Endothelial cell (in vitro differentiated cells): ENCODE measurements at regions not wholly inside any gene's neighbourhood (a gene's known extent, or its start where the extent isn't known, plus 50 kb on each side); places are given as distances from the start of the nearest gene placed in this dataset.

Experiments
- DNase-seq: peaks from one replicate; pipeline ENCODE4 v3.0.0; 2021; ENCODE audit warnings: low spot score
- H3K27ac Mint-ChIP-seq: one replicate; pipeline ENCODE4 v1.8.0; 2021; ENCODE audit warnings: mixed read lengths, inconsistent platforms; ENCODE audit not compliant: unreplicated experiment
- H3K27me3 Mint-ChIP-seq: one replicate; pipeline ENCODE4 v1.8.0; 2021; ENCODE audit warnings: mild to moderate bottlenecking, moderate library complexity, mixed read lengths, inconsistent platforms; ENCODE audit not compliant: unreplicated experiment
- H3K36me3 Mint-ChIP-seq: one replicate; pipeline ENCODE4 v1.8.0; 2021; ENCODE audit warnings: mild to moderate bottlenecking, low read depth, mixed read lengths, inconsistent platforms; ENCODE audit not compliant: unreplicated experiment
- H3K4me1 Mint-ChIP-seq: one replicate; pipeline ENCODE4 v1.8.0; 2021; ENCODE audit warnings: mild to moderate bottlenecking, mixed read lengths, inconsistent platforms; ENCODE audit not compliant: unreplicated experiment
- H3K4me3 Mint-ChIP-seq: one replicate; pipeline ENCODE4 v1.8.0; 2021; ENCODE audit warnings: mild to moderate bottlenecking, mixed read lengths, inconsistent platforms; ENCODE audit not compliant: unreplicated experiment
- H3K9me3 Mint-ChIP-seq: one replicate; pipeline ENCODE4 v1.8.0; 2021; ENCODE audit warnings: mixed read lengths, inconsistent platforms; ENCODE audit not compliant: unreplicated experiment
- CTCF ChIP-seq: fragments of 200-600 bp; sonication (generic); IDR thresholded peaks from one replicate; pipeline ENCODE4 v1.5.0; 2021; ENCODE audit warnings: antibody characterized with exemption; ENCODE audit not compliant: unreplicated experiment

GRCh38 chr5:27969157-27969556 lies 930.8 kb upstream of the CDH9 start:
- no peak for TF ChIP-seq CTCF
- Mint-ChIP-seq H3K27me3 (no peaks in the 10 kb centered on the region), H3K9me3 (no peaks in the 10 kb centered on the region), H3K4me3 (no peak overlapping the region), H3K27ac (no peak overlapping the region), H3K36me3 (peaks cover 5% of the 10 kb centered on the region), H3K4me1 (no peaks in the 10 kb centered on the region)
- no peak for DNase-seq

- Mint-ChIP-seq H3K4me1 (no peaks in the 10 kb centered on the region), H3K27ac (no peak overlapping the region), H3K4me3 (no peak overlapping the region), H3K36me3 (peaks cover 5% of the 10 kb centered on the region), H3K9me3 (no peaks in the 10 kb centered on the region), H3K27me3 (no peaks in the 10 kb centered on the region)
- TF ChIP-seq CTCF = no peak
- DNase-seq = no peak
Measured at GRCh38 chr5:27963050-27963783, 924.8 kb upstream of the CDH9 start.

- Mint-ChIP-seq H3K27ac (no peak overlapping the region), H3K4me3 (no peak overlapping the region), H3K9me3 (no peaks in the 10 kb centered on the region), H3K4me1 (no peaks in the 10 kb centered on the region), H3K27me3 (no peaks in the 10 kb centered on the region), H3K36me3 (peaks cover 5% of the 10 kb centered on the region)
- TF ChIP-seq CTCF = no peak
- DNase-seq = no peak
Measured at GRCh38 chr5:27962198-27962597, 923.8 kb upstream of the CDH9 start.

GRCh38 chr5:27947088-27947487 lies 908.7 kb upstream of the CDH9 start:
- TF ChIP-seq CTCF = no peak
- DNase-seq = no peak
- Mint-ChIP-seq H3K36me3 (no peaks in the 10 kb centered on the region), H3K27me3 (no peaks in the 10 kb centered on the region), H3K4me3 (no peak overlapping the region), H3K9me3 (no peaks in the 10 kb centered on the region), H3K27ac (no peak overlapping the region), H3K4me1 (no peaks in the 10 kb centered on the region)

- H3K4me1 Mint-ChIP-seq = no peaks in the 10 kb centered on the region
- no peak for DNase-seq
- no peaks in the 10 kb centered on the region for H3K9me3 Mint-ChIP-seq
- no peaks in the 10 kb centered on the region for H3K27me3 Mint-ChIP-seq
- H3K36me3 Mint-ChIP-seq = no peaks in the 10 kb centered on the region
- no peak overlapping the region for H3K4me3 Mint-ChIP-seq
- TF ChIP-seq CTCF = no peak
- H3K27ac Mint-ChIP-seq = no peak overlapping the region
Measured at GRCh38 chr5:27944471-27944870, 906.1 kb upstream of the CDH9 start.
